ENCODE measurements at regions not wholly inside any gene's neighbourhood (a gene's known extent, or its start where the extent isn't known, plus 50 kb on each side); places are given as distances from the start of the nearest gene placed in this dataset.
A peak's percentile ranks its signal among the peaks of the same experiment; 100 is the strongest.

- Histone ChIP-seq H3K9me3 (ENCODE audit: control insufficient read depth in 2 of 2, insufficient read depth in 1 of 2, low read depth in 1 of 2, low read length in 1 of 2) (peaks cover 0 to 3% of the 10 kb centered on the region in 2 donors), H3K4me3 (ENCODE audit: low read depth in 1 of 3, low read length in 3 of 3) (no peak overlapping the region), H3K4me1 (ENCODE audit: control insufficient read depth in 3 of 3, insufficient read depth in 2 of 3, low read depth in 1 of 3, low read length in 2 of 3) (no peaks in the 10 kb centered on the region), H3K27me3 (ENCODE audit: control insufficient read depth in 3 of 3, insufficient read depth in 3 of 3, low read length in 3 of 3) (no peaks in the 10 kb centered on the region), H3K36me3 (ENCODE audit: control insufficient read depth in 3 of 3, insufficient read depth in 2 of 3, low read depth in 1 of 3, low read length in 3 of 3) (no peaks in the 10 kb centered on the region), H3K27ac (ENCODE audit: low read depth in 1 of 3, low read length in 2 of 3) (no peak overlapping the region)
- FAIRE-seq = no peak
- DNase-seq = no peak
- 72 to 84% (median 72%) methylated on average over 2 of the region's 2 CpGs for WGBS, 3 donors
Measured at GRCh38 chr6:91509039-91509438, 922.2 kb upstream of the MAP3K7 start.

- H3K4me1 ChIP-seq (ENCODE audit: control insufficient read depth in 3 of 3, insufficient read depth in 2 of 3, low read depth in 1 of 3, low read length in 2 of 3) = no peaks in the 10 kb centered on the region
- WGBS, 3 donors = 49 to 59% (median 53%) methylated on average over 5 of the region's 5 CpGs
- DNase-seq (no peak), FAIRE-seq (no peak)
- no peaks in the 10 kb centered on the region for H3K27me3 ChIP-seq (ENCODE audit: control insufficient read depth in 3 of 3, insufficient read depth in 3 of 3, low read length in 3 of 3)
- H3K27ac ChIP-seq (ENCODE audit: low read depth in 1 of 3, low read length in 2 of 3) = no peak overlapping the region
- peaks cover 0 to 3% of the 10 kb centered on the region in 2 donors for H3K9me3 ChIP-seq (ENCODE audit: control insufficient read depth in 2 of 2, insufficient read depth in 1 of 2, low read depth in 1 of 2, low read length in 1 of 2)
- no peaks in the 10 kb centered on the region for H3K36me3 ChIP-seq (ENCODE audit: control insufficient read depth in 3 of 3, insufficient read depth in 2 of 3, low read depth in 1 of 3, low read length in 3 of 3)
- no peak overlapping the region for H3K4me3 ChIP-seq (ENCODE audit: low read depth in 1 of 3, low read length in 3 of 3)
Measured at GRCh38 chr6:91506509-91506908, 919.6 kb upstream of the MAP3K7 start.

- no peak overlapping the region for H3K27ac ChIP-seq (ENCODE audit: low read depth in 1 of 3, low read length in 2 of 3)
- no peak overlapping the region for H3K4me3 ChIP-seq (ENCODE audit: low read depth in 1 of 3, low read length in 3 of 3)
- no peaks in the 10 kb centered on the region for H3K27me3 ChIP-seq (ENCODE audit: control insufficient read depth in 3 of 3, insufficient read depth in 3 of 3, low read length in 3 of 3)
- FAIRE-seq (peak; percentile 73), DNase-seq (no peak)
- H3K36me3 ChIP-seq (ENCODE audit: control insufficient read depth in 3 of 3, insufficient read depth in 2 of 3, low read depth in 1 of 3, low read length in 3 of 3) = no peaks in the 10 kb centered on the region
- peaks cover 0 to 3% of the 10 kb centered on the region in 2 donors for H3K9me3 ChIP-seq (ENCODE audit: control insufficient read depth in 2 of 2, insufficient read depth in 1 of 2, low read depth in 1 of 2, low read length in 1 of 2)
- no peaks in the 10 kb centered on the region for H3K4me1 ChIP-seq (ENCODE audit: control insufficient read depth in 3 of 3, insufficient read depth in 2 of 3, low read depth in 1 of 3, low read length in 2 of 3)
Measured at GRCh38 chr6:91505199-91505598, 918.3 kb upstream of the MAP3K7 start.

- no peaks in the 10 kb centered on the region for H3K9me3 ChIP-seq (ENCODE audit: control insufficient read depth in 2 of 2, insufficient read depth in 1 of 2, low read depth in 1 of 2, low read length in 1 of 2)
- H3K4me1 ChIP-seq (ENCODE audit: control insufficient read depth in 3 of 3, insufficient read depth in 2 of 3, low read depth in 1 of 3, low read length in 2 of 3) = no peaks in the 10 kb centered on the region
- H3K27ac ChIP-seq (ENCODE audit: low read depth in 1 of 3, low read length in 2 of 3) = no peak overlapping the region
- H3K36me3 ChIP-seq (ENCODE audit: control insufficient read depth in 3 of 3, insufficient read depth in 2 of 3, low read depth in 1 of 3, low read length in 3 of 3) = no peaks in the 10 kb centered on the region
- no peaks in the 10 kb centered on the region for H3K27me3 ChIP-seq (ENCODE audit: control insufficient read depth in 3 of 3, insufficient read depth in 3 of 3, low read length in 3 of 3)
- no peak for FAIRE-seq
- H3K4me3 ChIP-seq (ENCODE audit: low read depth in 1 of 3, low read length in 3 of 3) = no peak overlapping the region
- 83 to 84% (median 84%) methylated on average over 4 of the region's 4 CpGs for WGBS, 3 donors
- no peak for DNase-seq
Measured at GRCh38 chr6:91501930-91502329, 915.1 kb upstream of the MAP3K7 start.

- H3K4me1 ChIP-seq (ENCODE audit: control insufficient read depth in 3 of 3, insufficient read depth in 2 of 3, low read depth in 1 of 3, low read length in 2 of 3) = no peaks in the 10 kb centered on the region
- H3K36me3 ChIP-seq (ENCODE audit: control insufficient read depth in 3 of 3, insufficient read depth in 2 of 3, low read depth in 1 of 3, low read length in 3 of 3) = no peaks in the 10 kb centered on the region
- FAIRE-seq = peak; percentile 80
- H3K9me3 ChIP-seq (ENCODE audit: control insufficient read depth in 2 of 2, insufficient read depth in 1 of 2, low read depth in 1 of 2, low read length in 1 of 2) = no peaks in the 10 kb centered on the region
- H3K27ac ChIP-seq (ENCODE audit: low read depth in 1 of 3, low read length in 2 of 3) = no peak overlapping the region
- no peak for DNase-seq
- H3K27me3 ChIP-seq (ENCODE audit: control insufficient read depth in 3 of 3, insufficient read depth in 3 of 3, low read length in 3 of 3) = no peaks in the 10 kb centered on the region
- 87 to 91% (median 90%) methylated on average over 1 of the region's 1 CpG for WGBS, 3 donors
- H3K4me3 ChIP-seq (ENCODE audit: low read depth in 1 of 3, low read length in 3 of 3) = no peak overlapping the region
Measured at GRCh38 chr6:91500689-91501303, 913.9 kb upstream of the MAP3K7 start.

- no peak for FAIRE-seq
- no peak for DNase-seq
- 70 to 96% (median 96%) methylated on average over 1 of the region's 1 CpG for WGBS, 3 donors
- H3K4me1 ChIP-seq (ENCODE audit: control insufficient read depth in 3 of 3, insufficient read depth in 2 of 3, low read depth in 1 of 3, low read length in 2 of 3) = no peaks in the 10 kb centered on the region
- H3K27me3 ChIP-seq (ENCODE audit: control insufficient read depth in 3 of 3, insufficient read depth in 3 of 3, low read length in 3 of 3) = no peaks in the 10 kb centered on the region
- H3K27ac ChIP-seq (ENCODE audit: low read depth in 1 of 3, low read length in 2 of 3) = no peak overlapping the region
- H3K4me3 ChIP-seq (ENCODE audit: low read depth in 1 of 3, low read length in 3 of 3) = no peak overlapping the region
- no peaks in the 10 kb centered on the region for H3K9me3 ChIP-seq (ENCODE audit: control insufficient read depth in 2 of 2, insufficient read depth in 1 of 2, low read depth in 1 of 2, low read length in 1 of 2)
- H3K36me3 ChIP-seq (ENCODE audit: control insufficient read depth in 3 of 3, insufficient read depth in 2 of 3, low read depth in 1 of 3, low read length in 3 of 3) = no peaks in the 10 kb centered on the region
Measured at GRCh38 chr6:91498576-91498975, 911.7 kb upstream of the MAP3K7 start.

GRCh38 chr6:91497770-91498169, 910.9 kb upstream of the MAP3K7 start:
- DNase-seq = no peak
- H3K4me1 ChIP-seq (ENCODE audit: control insufficient read depth in 3 of 3, insufficient read depth in 2 of 3, low read depth in 1 of 3, low read length in 2 of 3) = no peaks in the 10 kb centered on the region
- H3K36me3 ChIP-seq (ENCODE audit: control insufficient read depth in 3 of 3, insufficient read depth in 2 of 3, low read depth in 1 of 3, low read length in 3 of 3) = no peaks in the 10 kb centered on the region
- 75 to 93% (median 77%) methylated on average over 1 of the region's 1 CpG for WGBS, 3 donors
- no peak for FAIRE-seq
- H3K4me3 ChIP-seq (ENCODE audit: low read depth in 1 of 3, low read length in 3 of 3) = no peak overlapping the region
- H3K27me3 ChIP-seq (ENCODE audit: control insufficient read depth in 3 of 3, insufficient read depth in 3 of 3, low read length in 3 of 3) = no peaks in the 10 kb centered on the region
- no peaks in the 10 kb centered on the region for H3K9me3 ChIP-seq (ENCODE audit: control insufficient read depth in 2 of 2, insufficient read depth in 1 of 2, low read depth in 1 of 2, low read length in 1 of 2)
- no peak overlapping the region for H3K27ac ChIP-seq (ENCODE audit: low read depth in 1 of 3, low read length in 2 of 3)

- FAIRE-seq = no peak
- Histone ChIP-seq H3K36me3 (ENCODE audit: control insufficient read depth in 3 of 3, insufficient read depth in 2 of 3, low read depth in 1 of 3, low read length in 3 of 3) (no peaks in the 10 kb centered on the region), H3K4me3 (ENCODE audit: low read depth in 1 of 3, low read length in 3 of 3) (no peak overlapping the region), H3K9me3 (ENCODE audit: control insufficient read depth in 2 of 2, insufficient read depth in 1 of 2, low read depth in 1 of 2, low read length in 1 of 2) (no peaks in the 10 kb centered on the region), H3K27me3 (ENCODE audit: control insufficient read depth in 3 of 3, insufficient read depth in 3 of 3, low read length in 3 of 3) (no peaks in the 10 kb centered on the region), H3K4me1 (ENCODE audit: control insufficient read depth in 3 of 3, insufficient read depth in 2 of 3, low read depth in 1 of 3, low read length in 2 of 3) (no peaks in the 10 kb centered on the region), H3K27ac (ENCODE audit: low read depth in 1 of 3, low read length in 2 of 3) (no peak overlapping the region)
- WGBS, 3 donors = 38 to 53% (median 46%) methylated on average over 2 of the region's 2 CpGs
- DNase-seq = no peak
Measured at GRCh38 chr6:91490671-91491301, 903.9 kb upstream of the MAP3K7 start.
